Hepatocyte (in vitro differentiated cells): ENCODE measurements at regions not wholly inside any gene's neighbourhood (a gene's known extent, or its start where the extent isn't known, plus 50 kb on each side); places are given as distances from the start of the nearest gene placed in this dataset.

Experiments
- CTCF ChIP-seq: fragments of 200-600 bp; sonication (generic); IDR thresholded peaks from 2 replicates; pipeline ENCODE4 v1.5.1; 2016; ENCODE audit warnings: antibody characterized with exemption, mild to moderate bottlenecking; ENCODE audit not compliant: poor library complexity
- EZH2 ChIP-seq: fragments of 200-600 bp; sonication (generic); IDR thresholded peaks from 2 replicates; pipeline ENCODE4 v1.6.1; 2016; ENCODE audit warnings: antibody characterized with exemption, mild to moderate bottlenecking, borderline replicate concordance

GRCh38 chr1:199322278-199322677 lies 683.4 kb downstream of the PTPRC start:
- TF ChIP-seq CTCF (no peak), EZH2 (no peak)
